Endothelial cell of umbilical vein (primary cell): ENCODE measurements at regions not wholly inside any gene's neighbourhood (a gene's known extent, or its start where the extent isn't known, plus 50 kb on each side); places are given as distances from the start of the nearest gene placed in this dataset.

ENCODE experiments used
- BruUV-seq: library from RNA; stranded (reverse); fragments of 400-500 nt; replicated peaks from 2 replicates; lab custom pipeline; 2021; lab: Mats Ljungman, UMichigan
- CTCF ChIA-PET: fragments of 300-600, 350-600 bp; sonication (Branson Sonifier 250); formaldehyde crosslinking; loops from one replicate; lab custom pipeline; 2021; ENCODE audit warnings: antibody characterized with exemption, inconsistent platforms; lab: Charles Lee
- POLR2A ChIA-PET: fragments of 300-600, 350-600 bp; sonication (Branson Sonifier 250); formaldehyde crosslinking; loops from one replicate; lab custom pipeline; 2021; ENCODE audit warnings: antibody characterized with exemption, inconsistent platforms; lab: Charles Lee
- DNase-seq: peaks from one replicate; pipeline ENCODE4 v3.0.0-alpha.2; 2011; ENCODE audit warnings: low read depth, low spot score
- FAIRE-seq: peaks from 2 replicates; lab custom pipeline; 2011; peaks lifted over from hg19 to GRCh38; lab: Jason Lieb, UNC
- H2AFZ ChIP-seq: 2 replicates; pipeline ENCODE4 v1.6.0; 2012; ENCODE audit warnings: low read depth, low read length, control low read depth, inconsistent platforms
- H3K27ac ChIP-seq: 2 replicates; pipeline ENCODE4 v1.5.1; 2011; ENCODE audit warnings: low read depth, mild to moderate bottlenecking, control low read depth, low read length, moderate library complexity; ENCODE audit not compliant: insufficient read depth
- H3K27me3 ChIP-seq, 2 experiments: 2 replicates each; pipeline versions ENCODE4 v1.6.0 to v1.6.1; 2011; ENCODE audit warnings: low read length in 2 of 2, mixed read lengths in 1 of 2; ENCODE audit not compliant: control insufficient read depth in 2 of 2, insufficient read depth in 2 of 2
- H3K36me3 ChIP-seq, 2 experiments: 2 replicates in 1 of 2; 3 replicates in 1 of 2; pipeline ENCODE4 v1.5.1; 2011; ENCODE audit warnings: low read length in 2 of 2, mild to moderate bottlenecking in 1 of 2, moderate library complexity in 1 of 2; ENCODE audit not compliant: control insufficient read depth in 2 of 2, insufficient read depth in 2 of 2; ENCODE audit errors: extremely low read depth in 1 of 2
- H3K4me1 ChIP-seq: 3 replicates; pipeline ENCODE4 v1.5.1; 2011; ENCODE audit warnings: mild to moderate bottlenecking, low read length; ENCODE audit not compliant: control insufficient read depth, insufficient read depth; ENCODE audit errors: extremely low read depth
- H3K4me2 ChIP-seq: 2 replicates; pipeline ENCODE4 v1.6.1; 2011; ENCODE audit warnings: low read length, control low read depth, mixed read lengths; ENCODE audit not compliant: insufficient read depth
- H3K4me3 ChIP-seq, 3 experiments: fragments of 200-600 bp in 1 of 3; sonication (generic), shearing (Covaris generic) in 1 of 3; replicated peaks in 1 of 3; 2 replicates each; pipeline ENCODE4 v1.5.1; 2011 to 2016; ENCODE audit warnings: control low read depth in 3 of 3, low read length in 3 of 3, mild to moderate bottlenecking in 2 of 3, inconsistent platforms in 1 of 3, low read depth in 1 of 3, moderate library complexity in 1 of 3; ENCODE audit not compliant: insufficient read depth in 1 of 3
- H3K79me2 ChIP-seq: 2 replicates; pipeline ENCODE4 v1.6.0; 2012; ENCODE audit warnings: low read length, inconsistent platforms; ENCODE audit not compliant: control insufficient read depth, insufficient read depth
- H3K9ac ChIP-seq: replicated peaks from 2 replicates; pipeline ENCODE3; 2011; ENCODE audit warnings: low read length, control low read depth; ENCODE audit not compliant: insufficient read depth; ENCODE audit errors: extremely low read depth
- H3K9me1 ChIP-seq: replicated peaks from 3 replicates; pipeline ENCODE4 v1.6.0; 2011; ENCODE audit warnings: mild to moderate bottlenecking, low read length; ENCODE audit not compliant: control insufficient read depth, insufficient read depth; ENCODE audit errors: extremely low read depth
- H3K9me3 ChIP-seq: replicated peaks from 2 replicates; pipeline ENCODE4 v1.5.1; 2012; ENCODE audit warnings: low read length, inconsistent platforms; ENCODE audit not compliant: control insufficient read depth, insufficient read depth
- H4K20me1 ChIP-seq: replicated peaks from 2 replicates; pipeline ENCODE3; 2011; ENCODE audit warnings: mild to moderate bottlenecking, low read length; ENCODE audit not compliant: control insufficient read depth, insufficient read depth; ENCODE audit errors: extremely low read depth
- CTCF ChIP-seq, 2 donors: IDR thresholded peaks; 1 replicate in 1 of 2; 2 replicates in 1 of 2; pipeline ENCODE4 v1.5.1; 2011; ENCODE audit warnings: low read length in 2 of 2, mild to moderate bottlenecking in 2 of 2, moderate library complexity in 2 of 2, control low read depth in 1 of 2, inconsistent platforms in 1 of 2, low read depth in 1 of 2; ENCODE audit not compliant: insufficient read depth in 1 of 2; ENCODE audit errors: extremely low read depth in 1 of 2
- EZH2 ChIP-seq: IDR thresholded peaks from 2 replicates; pipeline ENCODE4 v1.6.1; 2012; ENCODE audit warnings: borderline replicate concordance, low read depth, mild to moderate bottlenecking, moderate library complexity, low read length, inconsistent platforms; ENCODE audit not compliant: severe bottlenecking
- FOS ChIP-seq: IDR thresholded peaks from 2 replicates; pipeline ENCODE4 v1.6.1; 2011; ENCODE audit warnings: mild to moderate bottlenecking, low read length, moderate library complexity, borderline replicate concordance; ENCODE audit not compliant: insufficient read depth
- GATA2 ChIP-seq: IDR thresholded peaks from 2 replicates; pipeline ENCODE4 v1.7.0; 2011; ENCODE audit warnings: low read depth, mild to moderate bottlenecking, moderate library complexity, mixed read lengths, low read length; ENCODE audit not compliant: insufficient read length, insufficient read depth
- JUN ChIP-seq: IDR thresholded peaks from 2 replicates; pipeline ENCODE4 v1.6.1; 2011; ENCODE audit warnings: borderline replicate concordance, low read depth; ENCODE audit not compliant: insufficient read length, insufficient read depth
- MYC ChIP-seq: IDR thresholded peaks from one replicate; pipeline ENCODE4 v1.6.1; 2011; ENCODE audit warnings: mild to moderate bottlenecking, low read depth, low read length
- POLR2A ChIP-seq: IDR thresholded peaks from 2 replicates; pipeline ENCODE4 v1.6.1; 2012; ENCODE audit warnings: low read depth, mild to moderate bottlenecking, control low read depth, low read length
- POLR2AphosphoS5 ChIP-seq: IDR thresholded peaks from 2 replicates; pipeline ENCODE4 v1.6.1; 2012; ENCODE audit warnings: low read depth, mild to moderate bottlenecking, control low read depth, low read length, moderate library complexity; ENCODE audit not compliant: insufficient read depth
- dilution Hi-C: fragments of 300-500 bp; cut with MboI; formaldehyde crosslinking; loops from one replicate; pipeline ENCODE4 v1.15.0; 2019; ENCODE audit warnings: low sequenced_read_pairs; ENCODE audit not compliant: extremely low pct_ligation_motif_present
- intact Hi-C: fragments of 100-400 bp; cut with micrococcal nuclease; formaldehyde crosslinking; loops from one replicate; pipeline ENCODE4 v1.10.0; 2022
- TF ChIP-seq, protein P1 (sequence below): IDR thresholded peaks from 2 replicates; pipeline ENCODE4 v1.6.1; 2011; ENCODE audit not compliant: insufficient read depth, insufficient read length

DNA sequence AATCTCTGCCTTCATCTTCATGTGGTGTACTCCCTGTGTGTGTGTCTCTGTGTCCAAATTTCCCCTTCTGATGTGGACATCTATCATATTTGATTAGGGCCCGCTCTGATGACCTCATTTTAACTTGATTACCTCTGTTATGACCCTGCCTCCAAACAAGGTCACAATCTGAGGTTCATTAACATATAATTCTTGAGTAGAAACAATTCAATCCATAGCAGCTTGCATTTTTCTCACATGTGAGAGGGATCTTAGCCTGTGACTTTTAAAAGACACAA, 130.9 kb upstream of the RAB4A start:
- Histone ChIP-seq H3K27ac (no peak overlapping the region), H3K9me1 (no peaks in the 10 kb centered on the region), H3K4me2 (no peak overlapping the region), H3K9ac (no peak overlapping the region), H2AFZ (no peak overlapping the region), H3K36me3 (no peaks in the 10 kb centered on the region), H3K27me3 (no peaks in the 10 kb centered on the region), H3K4me3 (no peak overlapping the region), H3K4me1 (no peaks in the 10 kb centered on the region), H3K79me2 (no peaks in the 10 kb centered on the region), H3K9me3 (no peaks in the 10 kb centered on the region), H4K20me1 (no peaks in the 10 kb centered on the region)
- FAIRE-seq (no peak), DNase-seq (no peak)
- intact Hi-C loops = no loop called here
- ChIA-PET CTCF (no interaction called here), POLR2A (no interaction called here)
- dilution Hi-C loops = no loop called here
- TF ChIP-seq EZH2 (no peak), POLR2AphosphoS5 (no peak), POLR2A (no peak), CTCF (IDR thresholded peaks at IDR 0.05; ENCODE audit: extremely low read depth in 1 of 2, insufficient read depth in 1 of 2, low read depth in 1 of 2, low read length in 2 of 2) (no peak), JUN (no peak), MYC (no peak)
- TF ChIP-seq, protein P1, sequence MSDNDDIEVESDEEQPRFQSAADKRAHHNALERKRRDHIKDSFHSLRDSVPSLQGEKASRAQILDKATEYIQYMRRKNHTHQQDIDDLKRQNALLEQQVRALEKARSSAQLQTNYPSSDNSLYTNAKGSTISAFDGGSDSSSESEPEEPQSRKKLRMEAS = no peak
- BruUV-seq = no TSS peak

DNA sequence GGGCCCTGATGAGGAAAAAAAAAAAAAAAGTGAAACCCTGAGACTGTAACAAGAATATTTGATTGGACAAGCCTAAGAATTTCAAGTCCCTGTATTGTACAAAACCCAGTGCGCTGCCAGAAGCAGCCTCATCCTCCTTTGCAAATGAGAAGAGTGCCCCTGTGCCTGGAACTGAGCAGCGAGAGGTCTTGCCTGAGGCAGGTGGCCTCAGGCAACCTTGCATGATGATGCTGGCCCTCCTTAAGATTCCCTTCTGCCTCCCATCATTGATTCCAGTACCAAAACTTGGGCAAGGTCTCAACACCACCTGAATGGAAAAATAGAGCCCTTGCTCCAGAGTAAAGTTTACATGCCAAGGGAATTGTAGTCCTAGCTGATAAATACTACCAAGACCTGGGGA, 129.6 kb upstream of the RAB4A start:
- H4K20me1 ChIP-seq = no peaks in the 10 kb centered on the region
- no peaks in the 10 kb centered on the region for H3K36me3 ChIP-seq
- no peaks in the 10 kb centered on the region for H3K9me3 ChIP-seq
- H3K4me2 ChIP-seq = no peak overlapping the region
- H2AFZ ChIP-seq = no peak overlapping the region
- no peak overlapping the region for H3K4me3 ChIP-seq
- FAIRE-seq = no peak
- no peak for TF ChIP-seq MYC
- no peak for TF ChIP-seq FOS
- no peak for TF ChIP-seq GATA2
- TF ChIP-seq JUN = no peak
- TF ChIP-seq, protein P1 = no peak
- TF ChIP-seq EZH2 = no peak
- TF ChIP-seq CTCF (IDR thresholded peaks at IDR 0.05; ENCODE audit: extremely low read depth in 1 of 2, insufficient read depth in 1 of 2, low read depth in 1 of 2, low read length in 2 of 2) = no peak
- TF ChIP-seq POLR2AphosphoS5 = no peak
- TF ChIP-seq POLR2A = no peak
- H3K27ac ChIP-seq = no peak overlapping the region
- no TSS peak for BruUV-seq
- H3K79me2 ChIP-seq = no peaks in the 10 kb centered on the region
- H3K27me3 ChIP-seq = no peaks in the 10 kb centered on the region
- intact Hi-C loops (no loop called here), dilution Hi-C loops (no loop called here)
- ChIA-PET CTCF (interaction anchor here (0.6 kb wide), 1 partner anchor 27 kb away, joined by 3 read pairs; no protein-coding TSS in a partner anchor), POLR2A (no interaction called here)
- H3K9me1 ChIP-seq = no peaks in the 10 kb centered on the region
- no peaks in the 10 kb centered on the region for H3K4me1 ChIP-seq
- no peak overlapping the region for H3K9ac ChIP-seq
- DNase-seq = no peak
